HEK293T (cell line): ENCODE measurements at regions not wholly inside any gene's neighbourhood (a gene's known extent, or its start where the extent isn't known, plus 50 kb on each side); places are given as distances from the start of the nearest gene placed in this dataset.

Experiments
- BHLHE40 ChIP-seq: fragments of 450-650 bp; IDR thresholded peaks from 2 replicates; pipeline ENCODE4 v1.6.1; 2016; ENCODE audit warnings: mild to moderate bottlenecking, moderate library complexity, borderline replicate concordance
- FOXA1 ChIP-seq: fragments of 450-650 bp; IDR thresholded peaks from 2 replicates; pipeline ENCODE4 v1.6.1; 2016; ENCODE audit warnings: mild to moderate bottlenecking
- FOXK2 ChIP-seq: fragments of 450-650 bp; IDR thresholded peaks from 2 replicates; pipeline ENCODE4 v1.6.1; 2016; ENCODE audit warnings: mild to moderate bottlenecking
- FOXM1 ChIP-seq: fragments of 450-650 bp; IDR thresholded peaks from 2 replicates; pipeline ENCODE4 v1.6.1; 2017; ENCODE audit warnings: mild to moderate bottlenecking, borderline replicate concordance
- SP1 ChIP-seq: fragments of 450-650 bp; IDR thresholded peaks from 2 replicates; pipeline ENCODE4 v1.6.1; 2017
- SUZ12 ChIP-seq: fragments of 450-650 bp; IDR thresholded peaks from 2 replicates; pipeline ENCODE4 v1.6.1; 2016; ENCODE audit warnings: mild to moderate bottlenecking
- ZNF384 ChIP-seq: fragments of 450-650 bp; IDR thresholded peaks from 2 replicates; pipeline ENCODE4 v1.6.1; 2016

DNA sequence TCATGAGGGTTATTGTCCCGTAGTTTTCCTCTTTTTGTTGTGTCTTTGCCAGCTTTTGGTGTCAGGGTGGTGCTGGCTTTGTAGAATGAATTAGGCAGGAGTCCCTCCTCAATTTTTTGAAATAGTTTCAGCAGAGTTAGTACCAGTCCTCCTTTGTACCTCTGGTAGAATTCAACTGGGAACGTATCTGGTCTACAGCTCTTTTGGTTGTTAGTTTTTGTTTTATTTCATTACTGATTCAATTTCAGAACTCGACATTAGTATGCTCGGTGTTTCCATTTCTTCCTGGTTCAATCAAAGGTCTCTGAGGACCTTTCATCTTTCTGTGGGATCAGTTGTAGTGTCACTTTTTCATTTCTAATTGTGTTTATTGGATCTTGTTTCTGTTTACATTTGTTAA, 1237.0 kb upstream of the PCDH9 start:
- TF ChIP-seq SP1 (no peak), FOXM1 (no peak), FOXA1 (no peak), ZNF384 (no peak), FOXK2 (no peak), BHLHE40 (no peak), SUZ12 (no peak)
